ENCODE measurements at regions not wholly inside any gene's neighbourhood (a gene's known extent, or its start where the extent isn't known, plus 50 kb on each side); places are given as distances from the start of the nearest gene placed in this dataset.

DNA sequence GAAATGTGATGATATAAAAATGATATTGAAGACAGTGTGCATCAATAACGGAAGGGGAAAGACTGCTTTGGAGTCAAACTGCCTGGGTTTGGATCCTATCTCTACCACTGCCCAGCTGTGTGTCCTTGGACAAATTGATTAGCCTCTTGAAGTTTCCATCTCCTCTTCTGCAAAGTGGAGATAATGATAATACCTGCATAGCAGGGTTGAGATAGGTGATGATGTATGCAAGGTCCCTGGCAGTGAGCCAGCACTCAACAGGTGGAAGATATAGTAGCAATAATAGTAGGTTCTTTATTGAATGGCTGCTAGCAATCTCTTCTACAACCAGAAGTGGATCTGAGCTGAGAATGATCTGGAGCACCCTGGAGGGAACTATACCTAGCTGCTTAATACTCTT is 166.7 kb downstream of the MIS18A start:
- DNase-seq, result no peak
- Mint-ChIP-seq H3K36me3 (ENCODE audit: low read depth) (no peaks in the 10 kb centered on the region), H3K9me3 (no peaks in the 10 kb centered on the region), H3K4me1 (ENCODE audit: low read depth) (no peaks in the 10 kb centered on the region), H3K4me3 (no peak overlapping the region), H3K27me3 (peaks cover 4% of the 10 kb centered on the region), H3K27ac (no peak overlapping the region)

DNA sequence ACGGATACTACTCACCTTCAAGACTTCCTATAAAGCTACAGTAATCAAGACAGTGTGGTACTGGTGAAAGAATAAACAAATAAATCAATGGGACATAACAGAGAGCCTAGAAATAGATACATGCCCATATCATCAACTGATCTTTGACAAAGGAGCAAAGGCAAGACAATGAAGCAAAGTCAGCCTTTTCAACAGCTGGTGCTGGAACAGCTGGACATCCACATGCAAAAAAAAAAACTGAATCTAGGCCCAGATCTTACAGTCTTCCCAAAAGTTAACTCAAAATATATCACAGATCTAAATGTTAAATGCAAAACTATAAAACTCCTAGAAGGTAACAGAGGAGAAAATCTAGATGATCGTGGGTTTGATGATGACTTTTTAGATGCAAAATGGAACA is 170.3 kb downstream of the MIS18A start:
- no peak overlapping the region for H3K27ac Mint-ChIP-seq
- H3K4me3 Mint-ChIP-seq, result no peak overlapping the region
- H3K27me3 Mint-ChIP-seq, result no peaks in the 10 kb centered on the region
- H3K36me3 Mint-ChIP-seq (ENCODE audit: low read depth), result no peaks in the 10 kb centered on the region
- H3K9me3 Mint-ChIP-seq, result no peaks in the 10 kb centered on the region
- no peaks in the 10 kb centered on the region for H3K4me1 Mint-ChIP-seq (ENCODE audit: low read depth)
- DNase-seq, result no peak

DNA sequence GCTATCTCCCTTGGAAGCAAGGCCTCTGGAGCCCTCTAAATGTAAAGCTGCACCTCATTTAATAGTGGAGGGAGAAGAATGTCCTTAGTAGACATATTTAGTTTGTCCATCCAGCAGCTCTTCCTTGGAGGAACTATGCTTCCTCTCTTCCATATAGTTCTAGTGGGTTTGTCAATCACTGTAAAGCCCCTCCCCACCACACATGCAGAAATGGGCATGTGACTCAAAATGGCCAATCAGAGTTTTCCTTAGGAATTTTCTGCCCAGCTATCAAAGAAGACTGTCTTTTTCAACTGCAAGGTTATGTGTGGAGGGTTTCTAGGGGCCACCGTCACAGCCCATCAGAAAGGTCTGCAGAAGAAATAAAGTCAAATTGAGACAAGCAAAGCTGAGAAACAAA is 175.5 kb downstream of the MIS18A start:
- H3K36me3 Mint-ChIP-seq (ENCODE audit: low read depth), result no peaks in the 10 kb centered on the region
- H3K9me3 Mint-ChIP-seq, result no peaks in the 10 kb centered on the region
- no peak for DNase-seq
- H3K27me3 Mint-ChIP-seq, result no peaks in the 10 kb centered on the region
- no peak overlapping the region for H3K4me3 Mint-ChIP-seq
- H3K4me1 Mint-ChIP-seq (ENCODE audit: low read depth), result no peaks in the 10 kb centered on the region
- no peak overlapping the region for H3K27ac Mint-ChIP-seq

DNA sequence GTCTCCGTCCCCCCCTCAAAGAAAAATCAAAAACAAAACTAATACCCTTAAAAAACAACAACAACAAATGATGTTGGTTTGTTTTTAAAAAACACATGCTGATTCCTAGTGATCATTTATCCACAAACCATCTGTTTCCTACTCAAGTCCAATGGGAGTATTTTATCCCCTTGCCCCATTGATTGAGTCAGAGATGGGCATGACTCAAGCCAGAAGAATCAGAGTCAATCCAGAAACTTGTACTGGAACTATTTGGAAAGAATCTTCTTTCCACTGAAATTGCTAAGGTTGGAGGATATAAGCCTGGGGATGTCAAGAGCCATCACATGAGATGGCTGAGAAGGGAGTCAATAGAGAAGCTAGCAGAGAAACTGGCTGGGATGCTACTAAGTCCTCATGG is 176.4 kb downstream of the MIS18A start:
- Mint-ChIP-seq H3K4me1 (ENCODE audit: low read depth) (no peaks in the 10 kb centered on the region), H3K27ac (no peak overlapping the region), H3K4me3 (no peak overlapping the region), H3K36me3 (ENCODE audit: low read depth) (no peaks in the 10 kb centered on the region), H3K9me3 (no peaks in the 10 kb centered on the region), H3K27me3 (no peaks in the 10 kb centered on the region)
- DNase-seq, result no peak

DNA sequence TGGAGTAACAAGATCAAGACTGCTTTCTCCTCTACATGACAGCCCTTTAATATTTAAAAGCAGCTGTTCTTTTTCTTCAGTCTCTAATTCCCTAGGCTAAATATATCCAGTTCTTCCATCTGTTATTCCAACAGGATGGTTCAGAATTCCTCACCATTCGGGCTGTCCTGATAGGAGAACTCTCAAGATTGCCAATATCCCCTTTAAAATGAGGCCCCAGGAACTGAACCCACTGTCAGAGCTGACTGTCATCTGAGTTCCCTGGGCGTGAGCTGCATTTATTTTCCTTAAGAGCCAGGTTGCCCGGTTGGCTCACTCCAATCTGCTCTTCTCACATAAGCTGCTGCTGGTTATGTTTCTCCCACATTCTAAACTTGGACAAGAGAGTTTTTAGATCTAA is 177.6 kb downstream of the MIS18A start:
- no peak overlapping the region for H3K4me3 Mint-ChIP-seq
- DNase-seq, result no peak
- no peaks in the 10 kb centered on the region for H3K36me3 Mint-ChIP-seq (ENCODE audit: low read depth)
- H3K9me3 Mint-ChIP-seq, result no peaks in the 10 kb centered on the region
- H3K27ac Mint-ChIP-seq, result no peak overlapping the region
- H3K27me3 Mint-ChIP-seq, result no peaks in the 10 kb centered on the region
- no peaks in the 10 kb centered on the region for H3K4me1 Mint-ChIP-seq (ENCODE audit: low read depth)

DNA sequence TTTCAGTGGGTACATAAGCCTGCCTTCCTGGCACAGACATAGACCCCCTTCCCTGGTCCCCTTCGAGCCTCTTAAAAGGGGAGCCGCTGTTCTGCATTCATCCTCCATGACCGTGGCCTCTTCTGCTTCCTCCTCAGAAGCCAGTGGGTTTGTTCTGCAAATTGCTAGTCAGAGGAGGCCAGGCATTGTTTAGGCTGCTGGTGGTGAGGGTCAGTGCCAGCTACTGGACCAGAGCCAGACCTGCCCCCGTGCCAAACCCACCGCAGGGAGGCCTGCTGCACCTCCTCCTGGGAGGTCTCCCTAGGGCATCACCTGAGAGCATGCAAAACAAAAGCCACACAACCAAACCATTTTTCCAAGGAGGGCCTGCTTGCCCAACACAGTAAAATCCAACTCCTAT is 178.4 kb downstream of the MIS18A start:
- Mint-ChIP-seq H3K9me3 (no peaks in the 10 kb centered on the region), H3K27ac (no peak overlapping the region), H3K36me3 (ENCODE audit: low read depth) (no peaks in the 10 kb centered on the region), H3K4me1 (ENCODE audit: low read depth) (no peaks in the 10 kb centered on the region), H3K27me3 (no peaks in the 10 kb centered on the region), H3K4me3 (no peak overlapping the region)
- no peak for DNase-seq

DNA sequence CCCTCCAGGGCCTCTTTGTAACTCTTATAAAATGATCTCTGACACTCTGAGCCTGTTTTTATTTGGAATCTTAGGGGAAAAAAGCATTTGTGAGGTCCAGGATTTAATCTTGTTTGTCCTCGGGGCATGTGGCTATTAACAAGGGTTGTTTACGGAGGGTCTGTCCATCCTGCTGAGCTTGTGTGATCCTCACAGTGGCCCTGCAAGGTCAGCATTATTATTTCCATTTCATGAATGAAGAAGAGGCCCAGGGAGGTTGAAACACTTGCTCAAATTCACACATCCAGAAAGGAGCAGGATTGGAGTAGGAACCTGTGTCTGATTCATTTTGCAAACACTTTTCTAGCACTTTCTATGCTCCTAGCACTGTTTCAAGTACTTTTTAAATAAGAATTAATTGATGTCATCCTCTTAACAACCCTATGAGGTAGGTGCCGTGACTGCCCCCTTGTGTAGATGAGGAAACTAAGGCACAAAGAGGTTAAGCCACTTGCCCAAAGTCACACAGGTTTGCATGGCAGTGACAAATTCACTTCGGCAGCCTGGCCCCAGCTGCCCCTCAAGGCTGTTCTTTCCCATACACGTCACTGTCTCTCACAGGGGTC is 178.9 kb downstream of the MIS18A start:
- Mint-ChIP-seq H3K27me3 (peaks cover 4% of the 10 kb centered on the region), H3K4me3 (no peak overlapping the region), H3K4me1 (ENCODE audit: low read depth) (no peaks in the 10 kb centered on the region), H3K9me3 (no peaks in the 10 kb centered on the region), H3K36me3 (ENCODE audit: low read depth) (no peaks in the 10 kb centered on the region), H3K27ac (no peak overlapping the region)
- no peak for DNase-seq

DNA sequence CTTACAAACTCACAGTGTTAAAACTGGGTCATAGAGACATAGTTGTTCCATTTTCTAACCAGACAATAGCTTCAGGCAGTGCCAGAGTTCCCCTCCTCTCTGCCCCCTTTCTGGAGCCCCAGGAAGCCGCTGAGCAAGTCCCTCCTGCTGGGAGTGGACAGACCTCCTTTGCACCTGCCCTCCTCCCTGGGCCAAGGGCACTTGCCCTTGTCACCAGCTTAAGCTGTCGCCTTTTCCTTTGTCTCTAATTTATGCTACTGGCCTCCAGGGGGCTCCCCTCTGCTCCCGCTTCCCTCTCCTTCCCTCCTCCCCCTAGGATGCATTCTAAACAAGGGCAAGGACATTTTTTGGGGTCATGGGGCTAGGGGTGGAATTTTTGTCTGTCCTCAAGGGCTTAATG is 182.4 kb downstream of the MIS18A start:
- Mint-ChIP-seq H3K4me3 (no peak overlapping the region), H3K36me3 (ENCODE audit: low read depth) (no peaks in the 10 kb centered on the region), H3K27ac (no peak overlapping the region), H3K27me3 (peaks cover 20% of the 10 kb centered on the region), H3K4me1 (ENCODE audit: low read depth) (no peaks in the 10 kb centered on the region), H3K9me3 (no peaks in the 10 kb centered on the region)
- DNase-seq, result no peak

DNA sequence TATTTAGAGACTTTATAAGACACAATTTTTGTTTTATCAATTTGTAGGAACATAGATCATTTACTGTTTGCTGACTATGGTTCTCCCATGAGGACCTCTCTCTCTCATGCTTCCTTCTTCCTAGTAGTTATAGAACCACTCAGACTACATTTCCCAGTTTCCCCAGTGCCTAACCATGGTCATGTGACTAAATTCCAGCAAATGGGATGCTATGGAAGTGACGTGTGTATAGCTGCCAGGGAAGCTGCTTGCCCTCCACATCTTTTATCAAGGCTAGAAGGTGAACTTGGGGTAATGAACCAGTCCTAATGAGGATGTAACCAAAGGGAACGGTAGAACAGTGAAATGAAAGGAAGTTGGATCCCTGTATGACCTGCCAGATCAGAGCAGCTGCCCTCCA is 184.0 kb downstream of the MIS18A start:
- no peaks in the 10 kb centered on the region for H3K36me3 Mint-ChIP-seq (ENCODE audit: low read depth)
- no peaks in the 10 kb centered on the region for H3K9me3 Mint-ChIP-seq
- no peak overlapping the region for H3K27ac Mint-ChIP-seq
- no peak for DNase-seq
- H3K27me3 Mint-ChIP-seq, result peaks cover 22% of the 10 kb centered on the region
- H3K4me1 Mint-ChIP-seq (ENCODE audit: low read depth), result no peaks in the 10 kb centered on the region
- H3K4me3 Mint-ChIP-seq, result no peak overlapping the region

DNA sequence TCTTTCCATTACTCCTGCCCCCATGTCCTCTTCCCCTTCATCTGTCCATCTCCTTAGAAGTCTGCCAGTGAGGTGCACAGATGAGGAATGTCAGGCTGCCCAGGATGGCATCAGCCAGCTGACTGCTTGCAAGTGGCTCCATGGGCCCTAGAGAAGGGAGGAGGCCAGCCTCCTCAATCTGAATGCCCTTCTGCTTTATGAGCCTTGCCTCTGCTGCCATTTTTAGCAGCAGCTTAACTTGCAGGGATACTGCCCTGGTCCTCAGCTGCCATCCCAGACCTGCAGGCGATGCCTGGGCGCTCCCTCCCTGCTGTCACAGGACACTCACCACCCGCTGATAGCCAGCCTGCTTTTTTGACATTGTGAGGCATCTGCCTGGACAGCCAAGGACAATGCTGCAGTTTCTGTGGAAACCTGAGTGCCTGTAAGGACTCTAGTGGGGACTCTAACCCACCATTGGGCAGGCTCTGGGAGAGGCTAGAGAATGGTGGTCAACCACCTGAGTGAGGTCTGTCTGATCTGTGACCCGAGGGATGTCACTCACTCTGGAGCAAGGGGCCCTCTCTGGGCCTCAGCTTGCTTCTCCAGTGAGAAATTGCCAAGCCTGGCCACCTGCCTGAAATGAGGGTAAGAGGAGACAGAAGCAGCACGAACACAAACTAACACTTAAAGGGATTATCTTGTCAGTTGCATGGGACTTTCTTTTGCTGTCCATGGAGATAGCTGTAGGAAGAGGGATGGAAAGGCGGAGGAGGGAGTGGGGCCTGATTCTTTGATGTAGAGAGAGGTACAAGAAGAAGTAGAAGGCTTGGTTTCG is 185.0 kb downstream of the MIS18A start:
- DNase-seq, result no peak
- Mint-ChIP-seq H3K4me3 (no peak overlapping the region), H3K27me3 (peaks cover 22% of the 10 kb centered on the region), H3K9me3 (no peaks in the 10 kb centered on the region), H3K4me1 (ENCODE audit: low read depth) (no peaks in the 10 kb centered on the region), H3K36me3 (ENCODE audit: low read depth) (no peaks in the 10 kb centered on the region), H3K27ac (no peak overlapping the region)

DNA sequence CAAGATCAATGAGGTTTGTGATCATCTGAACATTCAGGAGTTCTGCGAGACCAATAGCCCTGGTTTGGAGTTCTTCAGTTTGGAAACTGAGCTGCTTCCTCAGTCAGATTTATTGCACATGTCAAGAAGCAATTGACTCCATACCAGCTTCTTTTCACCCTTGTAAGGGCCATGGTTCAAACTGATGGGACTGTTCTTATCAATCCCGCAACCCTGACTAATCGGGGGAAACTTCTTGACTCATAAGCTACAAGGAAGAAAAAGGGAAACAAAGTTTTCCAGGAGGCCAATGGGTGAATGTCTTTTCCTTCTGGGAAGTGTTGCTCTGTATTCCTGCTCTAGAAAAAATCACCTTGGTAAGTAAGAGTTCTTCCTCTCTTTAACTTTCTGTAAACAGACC is 187.9 kb downstream of the MIS18A start:
- Mint-ChIP-seq H3K36me3 (ENCODE audit: low read depth) (no peaks in the 10 kb centered on the region), H3K9me3 (no peaks in the 10 kb centered on the region), H3K27me3 (peaks cover 22% of the 10 kb centered on the region), H3K27ac (no peak overlapping the region), H3K4me1 (ENCODE audit: low read depth) (peaks cover 6% of the 10 kb centered on the region), H3K4me3 (no peak overlapping the region)
- DNase-seq, result no peak

DNA sequence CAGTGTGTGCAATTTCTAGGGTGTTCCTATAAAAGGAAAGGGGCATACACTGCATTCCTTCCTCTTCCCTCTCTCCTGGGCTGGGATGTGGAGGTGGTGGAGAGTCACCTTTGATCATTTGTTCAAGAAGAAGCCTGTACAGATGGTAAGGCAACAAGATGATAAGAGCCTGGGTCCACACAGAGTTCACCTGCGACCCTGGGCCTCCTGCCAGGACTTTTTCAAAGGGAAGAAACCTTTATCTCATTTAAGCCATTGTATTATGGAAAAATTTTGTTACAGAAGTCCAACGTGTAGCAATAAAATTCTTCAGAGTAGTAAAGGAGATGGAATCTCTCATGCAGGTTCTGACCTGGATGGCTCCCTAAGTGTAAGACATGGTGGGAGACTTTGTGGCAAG is 189.1 kb downstream of the MIS18A start:
- DNase-seq, result no peak
- no peak overlapping the region for H3K27ac Mint-ChIP-seq
- peaks cover 16% of the 10 kb centered on the region for H3K27me3 Mint-ChIP-seq
- no peaks in the 10 kb centered on the region for H3K9me3 Mint-ChIP-seq
- peaks cover 6% of the 10 kb centered on the region for H3K4me1 Mint-ChIP-seq (ENCODE audit: low read depth)
- no peak overlapping the region for H3K4me3 Mint-ChIP-seq
- no peaks in the 10 kb centered on the region for H3K36me3 Mint-ChIP-seq (ENCODE audit: low read depth)

DNA sequence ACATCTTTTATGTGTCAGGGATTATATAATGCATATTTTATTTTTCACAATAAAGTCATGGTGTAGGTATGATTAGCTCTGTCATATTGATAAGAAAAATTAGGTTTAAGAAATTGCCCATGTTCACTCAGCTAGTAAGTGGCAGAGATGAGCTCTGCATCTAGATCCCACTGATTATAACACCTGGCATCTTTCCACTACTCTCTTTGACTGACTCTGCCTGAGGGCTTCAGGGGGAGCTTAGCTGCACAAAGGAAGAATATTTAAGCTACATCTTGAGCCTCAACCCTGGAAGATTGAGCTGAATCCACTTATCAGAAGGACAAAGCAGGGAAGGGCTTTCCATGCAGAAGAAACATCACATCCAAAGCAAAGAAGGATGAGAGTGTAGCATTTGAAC is 190.4 kb downstream of the MIS18A start:
- Mint-ChIP-seq H3K27ac (no peak overlapping the region), H3K27me3 (peaks cover 11% of the 10 kb centered on the region), H3K4me3 (no peak overlapping the region), H3K36me3 (ENCODE audit: low read depth) (no peaks in the 10 kb centered on the region), H3K9me3 (no peaks in the 10 kb centered on the region), H3K4me1 (ENCODE audit: low read depth) (peaks cover 6% of the 10 kb centered on the region)
- DNase-seq, result no peak

DNA sequence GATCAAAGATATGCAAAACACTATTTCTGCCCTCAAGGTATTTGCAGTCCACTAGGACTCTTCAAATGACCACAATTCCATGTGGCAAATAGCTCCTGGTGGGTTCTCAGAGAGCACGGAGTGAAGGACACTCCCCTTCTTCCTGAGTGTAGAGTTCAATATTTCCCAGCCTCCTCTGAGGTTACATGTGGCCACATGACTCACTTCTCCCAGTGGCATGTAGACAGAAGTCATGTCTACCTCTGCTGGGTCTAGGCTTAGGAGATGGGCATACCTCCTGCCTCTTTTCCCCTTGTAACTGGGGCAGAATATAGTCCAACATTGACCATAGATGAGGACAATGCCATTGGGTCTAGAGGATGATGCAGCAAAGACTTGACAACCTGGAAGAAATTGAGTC is 191.4 kb downstream of the MIS18A start:
- Mint-ChIP-seq H3K27me3 (peaks cover 6% of the 10 kb centered on the region), H3K4me3 (no peak overlapping the region), H3K27ac (no peak overlapping the region), H3K4me1 (ENCODE audit: low read depth) (peaks cover 6% of the 10 kb centered on the region), H3K36me3 (ENCODE audit: low read depth) (no peaks in the 10 kb centered on the region), H3K9me3 (no peaks in the 10 kb centered on the region)
- no peak for DNase-seq

DNA sequence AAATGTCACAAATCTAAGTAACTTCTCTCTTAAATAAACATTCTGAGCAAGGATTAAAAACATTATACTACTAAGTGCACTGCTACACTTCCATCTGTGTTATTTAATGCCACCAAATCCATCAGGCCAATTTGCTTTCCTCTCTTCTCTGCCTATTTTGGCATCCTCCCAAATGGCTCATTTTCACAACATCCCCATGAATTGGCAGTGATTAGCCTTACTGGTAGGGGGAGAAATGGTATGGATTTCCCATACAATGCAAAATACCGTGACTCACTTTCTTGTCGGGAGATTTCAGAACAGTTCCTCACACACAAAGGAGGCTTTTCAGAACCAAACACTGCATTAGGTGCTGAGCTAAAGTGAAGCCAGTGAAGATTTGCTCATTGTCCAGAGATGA is 195.7 kb downstream of the MIS18A start:
- no peak for DNase-seq
- Mint-ChIP-seq H3K27ac (no peak overlapping the region), H3K36me3 (ENCODE audit: low read depth) (no peaks in the 10 kb centered on the region), H3K4me3 (no peak overlapping the region), H3K9me3 (no peaks in the 10 kb centered on the region), H3K4me1 (ENCODE audit: low read depth) (peaks cover 6% of the 10 kb centered on the region), H3K27me3 (no peaks in the 10 kb centered on the region)
